ENCODE measurements at regions not wholly inside any gene's neighbourhood (a gene's known extent, or its start where the extent isn't known, plus 50 kb on each side); places are given as distances from the start of the nearest gene placed in this dataset.

- no peak for DNase-seq (ENCODE audit: low read depth)
- H3K4me3 ChIP-seq (ENCODE audit: low read depth, low read length): no peak overlapping the region
- TF ChIP-seq CTCF (IDR thresholded peaks at IDR 0.05; ENCODE audit: control insufficient read depth, extremely low read depth, insufficient read depth): no peak
Observed at GRCh38 chr2:128412181-128412871, 93.7 kb upstream of the HS6ST1 start.

- no peak overlapping the region for H3K4me3 ChIP-seq (ENCODE audit: low read depth, low read length)
- TF ChIP-seq CTCF (IDR thresholded peaks at IDR 0.05; ENCODE audit: control insufficient read depth, extremely low read depth, insufficient read depth): no peak
- DNase-seq (ENCODE audit: low read depth): no peak
Observed at GRCh38 chr2:128413014-128413717, 94.5 kb upstream of the HS6ST1 start.

GRCh38 chr2:128413718-128414341 lies 95.2 kb upstream of the HS6ST1 start:
- no peak for DNase-seq (ENCODE audit: low read depth)
- no peak for TF ChIP-seq CTCF (IDR thresholded peaks at IDR 0.05; ENCODE audit: control insufficient read depth, extremely low read depth, insufficient read depth)
- no peak overlapping the region for H3K4me3 ChIP-seq (ENCODE audit: low read depth, low read length)

- no peak for DNase-seq (ENCODE audit: low read depth)
- TF ChIP-seq CTCF (IDR thresholded peaks at IDR 0.05; ENCODE audit: control insufficient read depth, extremely low read depth, insufficient read depth): no peak
- H3K4me3 ChIP-seq (ENCODE audit: low read depth, low read length): no peak overlapping the region
Observed at GRCh38 chr2:128414351-128414750, 95.7 kb upstream of the HS6ST1 start.

GRCh38 chr2:128414946-128415778 lies 96.5 kb upstream of the HS6ST1 start:
- DNase-seq (ENCODE audit: low read depth): no peak
- H3K4me3 ChIP-seq (ENCODE audit: low read depth, low read length): no peak overlapping the region
- no peak for TF ChIP-seq CTCF (IDR thresholded peaks at IDR 0.05; ENCODE audit: control insufficient read depth, extremely low read depth, insufficient read depth)

- H3K4me3 ChIP-seq (ENCODE audit: low read depth, low read length): no peak overlapping the region
- no peak for DNase-seq (ENCODE audit: low read depth)
- no peak for TF ChIP-seq CTCF (IDR thresholded peaks at IDR 0.05; ENCODE audit: control insufficient read depth, extremely low read depth, insufficient read depth)
Observed at GRCh38 chr2:128415779-128416061, 97.1 kb upstream of the HS6ST1 start.

All from LNCaP clone FGC (cell line).